C4-2B (cell line): ENCODE measurements at regions not wholly inside any gene's neighbourhood (a gene's known extent, or its start where the extent isn't known, plus 50 kb on each side); places are given as distances from the start of the nearest gene placed in this dataset.

ENCODE experiments used
- ZFX ChIP-seq: fragments of 450-650 bp; IDR thresholded peaks from 2 replicates; pipeline ENCODE4 v1.6.1; 2017
- TF ChIP-seq, protein P1 (sequence below): fragments of 450-650 bp; conservative IDR thresholded peaks from 2 replicates; pipeline ENCODE4 v1.5.1; 2017; ENCODE audit warnings: mild to moderate bottlenecking

DNA sequence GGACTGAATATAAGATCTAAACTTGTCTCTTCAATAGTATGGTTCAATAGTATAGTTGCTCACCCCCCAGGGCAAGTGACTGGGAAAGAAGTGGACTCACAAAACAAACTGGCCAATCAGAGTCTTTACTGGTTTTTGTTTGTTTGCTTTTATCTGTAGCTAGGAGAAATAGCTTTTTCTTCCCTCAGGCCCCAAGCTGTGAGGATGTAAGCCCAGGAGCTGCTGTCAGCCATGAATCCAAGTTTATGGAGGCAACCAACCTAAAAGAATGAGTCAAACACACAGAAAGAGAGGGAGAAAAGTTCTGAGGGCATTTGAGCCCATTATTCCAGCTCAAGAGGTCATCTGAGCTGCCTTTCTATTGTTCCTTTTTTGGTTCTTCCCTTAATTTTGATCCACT is 375.3 kb downstream of the BCAT1 start:
- TF ChIP-seq, protein P1, sequence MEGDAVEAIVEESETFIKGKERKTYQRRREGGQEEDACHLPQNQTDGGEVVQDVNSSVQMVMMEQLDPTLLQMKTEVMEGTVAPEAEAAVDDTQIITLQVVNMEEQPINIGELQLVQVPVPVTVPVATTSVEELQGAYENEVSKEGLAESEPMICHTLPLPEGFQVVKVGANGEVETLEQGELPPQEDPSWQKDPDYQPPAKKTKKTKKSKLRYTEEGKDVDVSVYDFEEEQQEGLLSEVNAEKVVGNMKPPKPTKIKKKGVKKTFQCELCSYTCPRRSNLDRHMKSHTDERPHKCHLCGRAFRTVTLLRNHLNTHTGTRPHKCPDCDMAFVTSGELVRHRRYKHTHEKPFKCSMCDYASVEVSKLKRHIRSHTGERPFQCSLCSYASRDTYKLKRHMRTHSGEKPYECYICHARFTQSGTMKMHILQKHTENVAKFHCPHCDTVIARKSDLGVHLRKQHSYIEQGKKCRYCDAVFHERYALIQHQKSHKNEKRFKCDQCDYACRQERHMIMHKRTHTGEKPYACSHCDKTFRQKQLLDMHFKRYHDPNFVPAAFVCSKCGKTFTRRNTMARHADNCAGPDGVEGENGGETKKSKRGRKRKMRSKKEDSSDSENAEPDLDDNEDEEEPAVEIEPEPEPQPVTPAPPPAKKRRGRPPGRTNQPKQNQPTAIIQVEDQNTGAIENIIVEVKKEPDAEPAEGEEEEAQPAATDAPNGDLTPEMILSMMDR: no peak
- TF ChIP-seq ZFX: no peak
